GM19025 (cell line): ENCODE measurements at regions not wholly inside any gene's neighbourhood (a gene's known extent, or its start where the extent isn't known, plus 50 kb on each side); places are given as distances from the start of the nearest gene placed in this dataset.

Experiments used
- ATAC-seq: cut with Tn5 transposase; IDR thresholded peaks from one replicate; pipeline ENCODE4 v1.9.1; 2021; ENCODE audit warnings: mild to moderate bottlenecking, low read depth, moderate library complexity; ENCODE audit not compliant: unreplicated experiment

DNA sequence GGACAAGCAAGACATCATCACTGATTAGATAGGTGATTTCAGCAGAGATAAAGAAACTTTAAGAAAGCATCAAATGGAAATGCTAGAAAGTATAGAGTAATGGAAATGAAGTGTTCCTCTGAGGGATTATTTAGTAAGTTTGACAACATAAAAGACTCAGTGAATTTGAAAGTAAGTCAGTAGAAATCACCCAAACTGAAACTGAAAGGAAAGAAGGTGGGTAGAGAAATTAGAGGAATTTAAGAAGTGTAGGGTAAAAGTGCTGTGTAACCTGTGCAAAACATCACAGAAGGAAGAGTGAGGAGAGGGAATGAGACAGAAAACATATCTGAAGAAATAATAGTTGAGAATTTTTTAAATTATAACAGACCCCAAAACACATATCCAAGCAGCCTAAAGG, 343.1 kb downstream of the CBLN2 start:
- no peak for ATAC-seq

DNA sequence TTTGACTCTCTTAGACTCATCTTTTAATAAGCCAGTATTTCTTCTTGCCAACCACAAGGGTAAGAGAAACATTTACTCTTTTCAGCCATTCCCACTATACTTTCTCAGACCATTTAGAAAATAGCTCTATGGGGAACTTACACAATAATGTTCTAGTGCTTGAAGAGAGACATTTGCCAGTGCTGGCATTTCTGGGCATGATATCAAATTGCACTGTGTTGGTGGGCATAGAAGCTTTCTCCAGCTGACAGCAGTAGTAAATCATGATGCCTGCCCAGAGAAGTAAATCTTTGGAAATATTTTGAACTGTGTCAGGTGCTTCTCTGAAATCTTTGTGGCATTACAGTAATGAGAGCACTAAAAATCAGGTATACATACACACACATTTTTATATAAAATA, 346.6 kb downstream of the CBLN2 start:
- ATAC-seq = no peak

DNA sequence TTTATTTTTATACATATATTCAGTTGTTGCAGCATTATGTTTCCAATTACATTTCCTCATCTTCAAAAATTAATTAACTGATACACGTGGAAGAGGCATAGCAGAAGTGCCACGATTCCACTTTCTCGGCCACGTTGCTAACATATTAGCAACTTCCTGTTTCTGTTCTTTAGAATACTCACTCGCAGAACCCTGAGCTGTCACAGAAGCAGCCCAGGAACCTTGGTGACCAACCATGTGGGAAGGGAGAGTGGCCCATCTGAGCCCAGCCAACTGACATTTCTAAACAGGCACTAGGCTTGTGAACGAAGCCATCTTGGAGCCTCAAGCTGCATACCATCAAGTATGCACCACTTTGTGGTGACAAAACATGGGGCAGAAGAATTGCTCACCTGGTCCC, 350.1 kb downstream of the CBLN2 start:
- ATAC-seq = no peak

DNA sequence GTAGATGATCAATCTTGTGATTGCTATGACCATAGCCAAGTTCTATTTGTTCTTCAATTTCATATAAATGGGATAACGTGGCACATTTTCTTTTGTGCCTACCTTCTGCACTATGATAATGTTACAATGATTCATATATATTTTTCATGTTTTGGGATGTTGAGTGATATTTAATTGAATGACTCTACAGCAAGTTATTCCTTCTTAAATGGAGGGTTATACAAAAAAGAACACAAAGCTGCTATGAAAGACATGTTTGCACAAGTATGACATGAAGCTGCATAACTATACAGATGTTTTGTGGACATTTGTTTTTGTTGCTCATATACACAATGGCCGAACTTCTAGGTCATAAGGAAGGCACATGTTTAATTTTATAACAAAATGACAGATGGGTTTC, 356.2 kb downstream of the CBLN2 start:
- ATAC-seq = no peak

DNA sequence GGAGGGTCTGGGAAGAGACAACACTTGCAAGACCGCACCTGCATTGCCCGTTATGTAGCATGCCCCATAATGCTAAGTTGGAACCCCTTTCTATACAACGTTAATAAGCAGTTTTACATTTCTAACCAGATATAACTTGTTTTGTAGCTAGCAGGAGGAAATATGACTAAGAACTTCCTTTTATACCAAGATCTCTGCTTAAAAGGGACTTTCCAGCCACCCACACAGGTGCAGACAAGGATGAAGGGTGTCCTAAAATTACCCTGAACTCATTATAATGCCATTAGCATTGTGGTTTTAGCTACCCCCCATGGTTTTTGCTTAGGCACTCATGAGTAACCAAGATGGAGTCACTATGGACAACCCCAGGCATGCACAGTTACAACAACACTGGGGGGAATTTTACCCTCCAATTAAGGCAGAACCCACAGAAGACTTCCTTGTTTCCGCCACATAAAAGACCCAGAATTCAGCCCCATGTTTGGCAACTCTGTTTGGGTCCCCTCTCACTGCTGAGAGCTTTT, 362.8 kb downstream of the CBLN2 start:
- ATAC-seq = peak; percentile 80

DNA sequence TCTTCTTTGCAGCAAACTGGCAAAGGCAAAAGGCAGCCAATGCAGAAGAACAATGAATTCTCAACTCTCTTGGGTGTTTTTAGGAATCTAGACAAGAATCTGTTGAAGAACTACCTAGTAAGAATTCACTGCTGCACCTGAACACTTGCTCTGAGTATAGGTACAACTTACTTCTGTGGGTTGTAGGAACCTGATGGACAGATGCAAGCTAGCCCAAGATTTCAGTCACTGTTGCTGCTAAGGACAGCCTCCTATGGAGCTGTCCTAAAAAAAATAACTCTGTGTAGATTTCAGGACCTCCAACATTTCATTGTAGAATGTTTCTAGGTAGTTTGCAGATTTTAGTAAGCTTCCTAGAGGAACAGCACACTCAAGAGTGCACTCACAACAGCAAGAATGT, 363.5 kb downstream of the CBLN2 start:
- no peak for ATAC-seq

DNA sequence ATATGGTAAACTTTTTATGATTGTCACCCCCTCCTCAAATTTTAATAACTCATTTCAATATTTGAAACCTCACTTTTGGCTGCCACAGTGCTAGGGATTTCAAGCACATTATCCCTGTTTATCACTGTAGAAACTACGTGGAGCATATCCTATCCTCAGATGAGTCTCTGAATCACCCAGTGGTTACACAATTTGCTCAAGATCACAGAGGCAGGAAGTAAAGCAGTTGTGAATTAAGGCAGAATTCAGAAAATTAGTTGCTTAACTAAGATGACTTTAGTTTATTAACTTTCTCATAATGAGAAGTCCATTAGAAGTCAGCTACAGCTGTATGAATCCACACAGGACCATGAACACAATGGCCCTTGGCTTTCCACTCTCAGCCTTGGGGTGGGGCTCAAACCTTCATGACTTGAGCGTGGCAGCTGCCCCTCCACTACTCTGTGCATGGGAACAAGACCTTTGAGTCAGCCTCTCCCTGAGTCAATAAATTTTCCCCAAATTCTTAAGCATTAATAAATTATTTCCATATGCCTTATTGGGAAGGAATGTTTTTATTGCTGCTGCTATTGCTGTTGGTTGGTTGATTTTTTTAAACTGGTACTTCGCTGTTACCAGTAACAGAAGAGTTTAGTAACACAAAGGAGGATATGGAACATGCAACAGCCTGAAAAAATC, 369.0 kb downstream of the CBLN2 start:
- no peak for ATAC-seq

DNA sequence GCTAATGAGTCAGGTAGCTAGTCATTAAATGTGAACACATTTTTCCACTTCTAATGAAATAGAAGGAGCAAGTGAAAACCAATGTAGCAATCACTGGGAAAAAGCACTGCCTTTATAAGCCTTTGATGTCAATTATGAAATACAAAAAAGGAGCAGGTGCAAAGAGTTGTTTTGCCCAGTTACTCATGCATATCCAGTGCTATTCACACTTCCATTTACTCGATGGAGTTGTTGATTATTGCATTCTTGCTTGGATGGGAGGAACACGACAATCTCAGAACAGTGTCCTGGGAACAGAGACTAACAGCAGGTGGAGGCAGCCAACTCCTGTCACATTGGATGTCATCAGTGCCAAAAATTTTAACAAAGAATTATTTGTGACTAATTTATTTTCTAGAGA, 372.5 kb downstream of the CBLN2 start:
- no peak for ATAC-seq

DNA sequence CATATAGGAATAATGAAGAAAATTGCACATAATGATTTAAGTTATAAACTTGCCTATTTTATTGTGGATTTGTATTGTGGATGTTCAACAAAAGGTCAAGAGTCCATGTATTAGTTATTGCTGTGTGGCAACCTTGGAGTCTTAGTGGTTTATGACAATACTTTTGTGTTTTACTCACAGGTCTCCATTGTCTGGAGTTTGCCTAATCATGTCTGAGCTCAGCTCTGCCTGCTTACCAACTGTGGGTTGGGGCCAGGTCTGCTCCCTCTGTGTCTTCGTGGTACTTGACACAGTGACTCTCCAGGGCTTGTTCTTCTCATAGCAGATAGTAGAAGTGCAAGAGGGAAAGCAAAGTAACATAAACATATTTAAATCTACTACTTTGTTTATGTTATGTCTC, 382.5 kb downstream of the CBLN2 start:
- no peak for ATAC-seq

DNA sequence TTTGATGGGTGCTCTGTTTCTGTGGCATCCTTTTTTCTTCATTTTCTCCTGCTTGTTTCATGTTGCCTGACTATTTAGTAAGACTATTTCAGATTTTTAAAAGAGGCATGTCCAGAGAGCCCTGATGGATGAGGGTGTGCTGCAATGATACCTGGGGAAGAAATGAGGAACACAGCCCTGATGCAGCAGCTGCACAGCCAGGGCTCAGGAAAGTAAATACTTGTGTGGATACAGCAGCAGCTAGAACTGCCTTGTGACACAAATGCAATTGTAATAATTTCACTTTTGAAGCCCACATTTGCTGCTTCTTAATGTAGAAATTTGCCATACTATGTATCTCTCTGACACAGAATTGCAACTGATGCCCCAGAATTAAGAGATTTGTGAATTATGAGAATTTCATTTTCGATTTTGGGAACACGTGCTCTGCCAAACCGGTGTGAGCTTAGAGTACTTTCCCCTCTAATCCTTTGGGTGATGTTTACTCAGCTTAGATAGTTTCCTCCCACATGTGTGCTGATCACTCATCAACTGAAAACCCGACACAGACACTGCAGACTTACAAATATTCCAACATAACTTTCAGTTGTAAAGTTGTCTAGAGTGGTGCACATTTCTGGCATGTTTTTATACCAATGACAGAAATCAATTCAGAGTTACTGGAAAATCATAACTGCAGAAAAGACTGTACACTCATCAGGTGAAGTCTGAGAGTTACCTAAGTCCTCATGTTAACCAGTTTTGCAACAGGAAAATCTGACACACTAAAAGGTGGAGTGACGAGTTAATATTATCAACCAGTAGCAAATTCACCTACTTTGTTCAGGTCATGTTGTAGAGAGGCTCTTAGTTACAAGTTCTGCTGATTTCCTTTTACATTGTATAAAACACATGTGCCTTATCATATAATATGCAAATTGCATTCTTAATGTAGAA, 383.4 kb downstream of the CBLN2 start:
- ATAC-seq = peak; percentile 63

DNA sequence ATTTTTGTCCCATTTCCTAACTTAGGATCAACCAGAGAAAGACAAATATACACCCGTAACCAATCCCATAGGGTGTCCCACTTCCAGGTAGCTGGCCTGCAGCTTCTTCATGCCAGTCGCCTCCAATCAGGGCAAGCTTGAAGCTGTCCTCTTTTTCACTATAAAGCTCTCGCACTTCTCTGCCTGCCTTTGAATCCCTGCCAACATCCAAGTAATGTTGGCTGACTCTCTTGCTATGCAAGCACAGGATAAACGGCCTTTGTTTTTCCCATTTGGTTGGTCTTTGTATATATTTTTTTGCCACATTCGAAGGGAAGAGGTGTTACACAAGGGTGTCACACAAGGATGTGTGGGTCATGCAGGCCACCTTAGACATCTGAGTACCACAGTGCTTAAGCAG, 388.8 kb downstream of the CBLN2 start:
- ATAC-seq = no peak

DNA sequence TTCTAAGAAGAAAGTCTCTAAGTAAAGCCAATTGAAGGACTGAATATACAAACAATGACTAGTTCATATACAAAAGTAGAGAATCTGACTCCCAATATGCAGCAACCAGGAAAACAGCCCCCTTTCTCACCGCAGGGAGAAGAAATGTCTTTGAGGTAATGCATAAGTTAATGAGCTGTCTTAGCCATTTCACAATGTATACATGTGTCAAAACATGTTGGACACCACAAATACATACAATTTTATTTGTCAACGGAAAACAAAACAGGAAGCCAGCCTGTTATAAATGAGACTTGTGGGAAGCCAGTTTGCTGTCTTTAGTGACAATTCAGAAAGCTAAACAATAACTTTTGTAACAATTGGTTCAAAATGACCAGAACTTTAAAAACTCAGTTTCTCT, 389.2 kb downstream of the CBLN2 start:
- ATAC-seq = no peak

DNA sequence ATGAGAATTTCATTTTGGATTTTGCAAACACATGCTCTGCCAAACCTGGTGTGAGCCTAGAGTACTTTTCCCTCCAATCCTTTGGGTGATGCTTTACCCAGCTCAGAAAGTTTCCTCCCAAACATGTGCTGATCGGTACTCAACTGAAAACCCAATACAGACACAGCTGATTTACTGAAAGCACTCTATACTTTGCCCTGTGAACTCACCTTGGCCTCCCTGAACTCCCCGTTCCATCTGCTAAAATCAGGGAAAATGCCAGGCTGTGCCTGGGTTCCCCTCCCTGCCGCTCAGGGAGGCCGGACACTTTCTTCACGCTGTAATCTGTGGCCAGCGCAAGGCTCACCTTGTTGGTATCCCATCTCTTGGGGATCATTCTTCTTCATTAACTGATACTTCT, 391.2 kb downstream of the CBLN2 start:
- no peak for ATAC-seq

DNA sequence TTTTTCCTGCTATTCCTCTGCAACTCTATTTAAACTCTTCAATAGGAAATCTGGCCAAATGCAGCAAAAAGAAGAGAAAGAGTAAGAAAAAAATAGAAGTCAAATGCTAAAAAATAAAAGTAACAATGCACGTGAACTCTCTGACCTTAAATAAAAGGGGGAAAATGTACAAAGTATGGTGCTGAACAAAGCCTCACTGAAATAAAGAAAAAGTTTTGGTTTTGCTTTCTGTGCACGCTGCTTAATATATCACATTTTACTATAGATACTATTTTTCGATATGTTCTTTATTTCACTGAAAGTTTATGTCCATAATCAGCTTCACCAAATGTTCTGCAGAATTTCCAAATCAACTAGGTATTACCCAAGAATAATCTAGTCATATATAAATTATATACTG, 396.3 kb downstream of the CBLN2 start:
- no peak for ATAC-seq

DNA sequence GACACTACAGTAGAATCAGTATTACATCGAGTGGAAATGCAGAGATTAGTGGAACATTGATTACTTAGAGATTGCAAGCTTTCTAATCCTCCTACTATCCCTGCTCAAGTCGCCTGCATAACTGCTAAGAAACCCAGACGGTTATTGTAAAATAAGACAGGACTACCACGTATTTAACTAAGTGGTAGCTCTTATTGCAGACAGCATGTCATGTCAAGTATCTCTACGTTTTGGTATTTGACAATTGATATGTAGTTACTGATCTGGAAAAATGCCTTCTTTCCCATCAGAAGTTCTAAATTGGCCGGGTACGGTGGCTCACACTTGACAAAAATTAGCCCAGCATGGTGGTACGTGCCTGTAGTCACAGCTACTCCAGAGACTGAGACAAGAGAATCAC, 404.1 kb downstream of the CBLN2 start:
- no peak for ATAC-seq

DNA sequence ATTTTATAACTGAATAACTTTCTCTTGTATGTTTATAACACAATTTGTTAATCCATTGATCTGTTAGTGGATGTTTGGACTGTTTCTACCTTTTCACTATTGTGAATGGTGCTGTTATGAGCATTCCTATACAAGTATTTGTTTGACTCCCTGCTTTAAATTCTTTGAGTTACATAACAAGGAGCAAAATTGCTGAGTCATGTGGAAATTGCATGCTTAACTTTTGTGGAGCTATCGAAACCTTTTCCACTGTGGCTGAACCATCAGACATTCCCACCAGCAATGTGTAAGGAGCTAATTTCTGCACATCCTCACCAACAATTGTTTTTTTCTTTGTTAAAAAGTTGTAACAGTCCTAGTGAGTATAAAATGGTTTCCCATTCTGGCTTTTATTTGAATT, 415.5 kb downstream of the CBLN2 start:
- ATAC-seq = no peak

DNA sequence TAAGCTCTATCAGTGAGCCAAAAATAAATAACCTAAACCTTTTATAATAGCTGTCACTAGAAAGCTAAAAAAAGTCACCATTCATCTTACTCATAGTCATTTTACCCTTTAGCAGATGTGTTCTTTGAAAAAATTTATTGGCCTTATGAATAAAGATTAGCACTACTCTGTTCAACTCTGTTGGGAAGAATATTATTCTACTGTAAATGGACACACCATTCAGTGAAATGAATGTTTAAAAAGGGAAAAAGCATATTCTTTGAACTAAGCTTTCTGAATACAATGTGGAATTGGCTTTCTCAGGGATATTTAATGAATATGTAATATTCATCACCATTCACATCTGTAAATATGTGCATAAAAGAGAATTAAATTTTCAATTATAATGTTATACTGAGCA, 422.0 kb downstream of the CBLN2 start:
- no peak for ATAC-seq

DNA sequence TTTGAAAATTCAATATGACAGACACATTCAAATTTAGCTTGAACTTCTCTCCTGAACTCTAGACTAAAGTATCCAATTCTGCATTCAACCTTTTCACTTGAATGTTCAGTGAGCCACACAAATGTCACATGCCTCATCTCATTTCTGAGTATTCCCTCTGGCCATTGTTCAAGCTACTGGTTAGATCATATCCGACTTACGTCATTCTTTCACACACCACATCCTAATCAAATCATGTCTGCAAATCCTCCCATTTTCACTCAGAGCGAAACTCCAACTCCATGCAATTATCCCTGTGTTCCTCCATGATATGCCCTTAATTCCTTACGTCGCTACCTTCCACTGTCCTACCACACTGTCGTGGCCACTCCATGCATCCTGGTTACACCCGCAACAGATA, 425.1 kb downstream of the CBLN2 start:
- no peak for ATAC-seq

DNA sequence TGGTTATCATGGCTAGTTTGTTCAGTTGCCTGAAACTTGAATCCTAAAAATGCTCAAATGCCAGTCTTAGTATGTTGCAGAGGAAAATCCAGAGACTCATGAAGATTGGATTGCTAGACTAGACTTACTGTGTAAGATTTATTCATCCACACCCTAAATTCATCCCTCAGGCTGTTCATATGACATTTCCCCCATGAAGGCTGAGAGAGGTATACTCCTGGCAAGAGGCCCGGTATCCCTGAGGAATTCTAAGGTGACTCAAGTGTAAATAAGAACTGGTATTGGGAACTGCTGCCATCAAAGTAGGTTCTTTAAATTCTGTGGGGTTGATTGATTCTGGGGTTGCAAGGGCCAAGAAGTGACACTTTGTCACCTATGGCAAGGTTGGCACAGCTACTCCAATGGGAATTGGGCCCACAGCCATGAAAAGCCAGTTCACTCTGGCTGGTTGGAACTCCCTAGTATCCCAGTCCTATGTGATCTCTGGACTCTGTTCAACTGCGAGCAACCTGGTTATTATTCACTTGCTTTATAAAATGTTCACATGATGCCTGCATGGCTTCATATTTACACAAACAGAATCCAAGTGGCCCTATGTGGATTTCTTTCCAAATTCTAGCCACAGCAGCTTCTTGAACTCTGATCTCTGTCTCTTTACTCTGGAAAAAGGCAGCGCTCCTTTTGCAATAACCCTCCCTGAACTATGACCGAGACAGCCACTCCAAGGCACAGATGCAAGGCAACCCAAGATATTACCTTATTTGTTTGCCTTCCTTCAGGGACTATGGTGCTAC, 429.1 kb downstream of the CBLN2 start:
- no peak for ATAC-seq

DNA sequence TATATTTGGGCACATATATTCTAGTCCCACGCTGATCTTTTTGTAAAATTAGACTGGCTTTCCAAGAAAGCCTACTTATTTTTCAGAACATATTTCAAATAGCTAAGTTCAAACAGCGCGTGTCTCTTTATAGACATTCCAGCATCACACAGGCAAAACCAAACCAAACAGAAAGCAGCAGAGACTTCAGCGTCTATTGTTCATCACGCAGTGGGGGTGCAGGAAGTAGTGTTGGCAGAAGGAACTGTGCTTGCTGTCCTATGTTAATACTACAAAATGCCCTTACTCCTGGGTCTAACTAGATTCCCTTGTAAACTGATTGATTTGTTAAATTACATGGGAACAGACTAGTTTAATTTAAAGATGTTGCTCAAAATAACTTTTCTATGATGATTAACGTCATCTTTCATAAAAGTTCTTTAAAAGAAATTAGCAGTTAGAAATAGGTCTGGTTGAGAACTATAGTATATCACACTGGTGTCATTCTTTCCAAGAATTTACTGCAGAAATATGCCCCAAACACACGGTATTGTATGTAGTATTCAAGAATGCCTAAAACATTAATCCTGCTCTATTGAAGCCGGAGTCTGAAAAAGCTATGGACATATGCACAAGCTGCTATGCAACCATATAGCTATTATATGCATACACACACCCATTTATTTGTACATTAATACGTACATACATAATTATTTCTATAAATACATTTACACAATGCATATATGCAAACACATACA, 436.3 kb downstream of the CBLN2 start:
- ATAC-seq = no peak
